GM18867 (cell line): ENCODE measurements at regions not wholly inside any gene's neighbourhood (a gene's known extent, or its start where the extent isn't known, plus 50 kb on each side); places are given as distances from the start of the nearest gene placed in this dataset.
"Not testable (repeated sequence)": the region's sequence is repeated elsewhere in the genome, so short reads cannot be mapped to it uniquely, and the experiment has no call there.

Source experiments
- ATAC-seq: cut with Tn5 transposase; IDR thresholded peaks from one replicate; pipeline ENCODE4 v1.9.1; 2021; ENCODE audit warnings: mild to moderate bottlenecking, moderate library complexity; ENCODE audit not compliant: unreplicated experiment

DNA sequence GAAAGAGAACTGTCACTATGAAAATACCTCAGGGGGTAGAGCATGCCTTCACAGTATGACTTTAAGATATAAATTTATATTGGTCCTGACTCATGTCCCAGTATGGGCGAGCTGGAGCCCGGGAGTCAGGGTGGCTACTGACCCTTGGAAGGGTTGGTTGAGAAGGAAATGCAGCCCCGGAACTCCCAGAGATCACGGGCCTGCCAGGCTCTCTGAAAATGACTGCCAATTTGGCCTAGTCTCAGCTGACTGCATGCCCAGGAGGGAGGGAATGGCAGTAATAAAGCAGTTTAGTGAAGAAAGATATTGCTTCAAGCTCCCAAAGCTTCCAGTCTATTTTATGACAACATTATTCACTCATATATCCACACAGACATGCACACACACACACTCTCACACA is 299.0 kb downstream of the NR2F2 start:
- no peak for ATAC-seq

DNA sequence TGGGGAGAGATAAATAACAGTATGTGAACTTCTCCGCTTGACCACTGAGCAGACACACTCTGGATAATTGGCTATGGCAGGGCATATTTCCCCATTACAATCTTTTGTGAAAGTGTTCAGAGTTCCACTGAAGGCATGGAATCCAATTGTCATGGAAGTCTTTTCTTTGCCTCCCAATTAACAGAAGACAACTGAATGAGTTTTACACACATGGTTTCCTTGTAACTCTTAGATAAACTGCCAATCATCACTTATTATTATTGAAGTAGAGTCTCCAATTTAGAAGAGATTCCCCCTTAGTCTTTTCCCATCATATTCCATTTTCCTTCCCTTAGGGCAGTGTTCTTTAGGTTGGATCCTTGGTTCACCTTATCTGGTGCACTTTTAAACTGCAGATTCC is 308.3 kb downstream of the NR2F2 start:
- ATAC-seq, result no peak

DNA sequence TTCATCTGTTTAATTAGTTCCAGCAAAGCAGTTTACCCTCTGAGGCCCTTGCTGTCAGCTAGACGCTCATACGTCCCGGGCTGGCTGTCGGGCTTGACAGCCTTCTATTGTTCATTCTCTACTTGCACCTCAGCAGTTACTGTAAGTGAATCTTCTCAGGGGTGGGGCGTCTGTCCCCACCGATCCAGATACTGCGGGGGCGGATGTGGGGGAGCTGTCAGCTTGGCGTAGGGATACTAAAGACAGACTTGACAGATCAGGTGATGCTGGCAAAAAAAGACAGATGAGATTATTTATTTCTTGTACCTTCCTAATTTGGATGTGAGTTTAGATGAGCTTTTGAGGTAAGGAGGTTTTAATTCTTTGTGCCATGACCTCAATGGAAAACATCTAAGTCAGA is 315.3 kb downstream of the NR2F2 start:
- ATAC-seq, result no peak

DNA sequence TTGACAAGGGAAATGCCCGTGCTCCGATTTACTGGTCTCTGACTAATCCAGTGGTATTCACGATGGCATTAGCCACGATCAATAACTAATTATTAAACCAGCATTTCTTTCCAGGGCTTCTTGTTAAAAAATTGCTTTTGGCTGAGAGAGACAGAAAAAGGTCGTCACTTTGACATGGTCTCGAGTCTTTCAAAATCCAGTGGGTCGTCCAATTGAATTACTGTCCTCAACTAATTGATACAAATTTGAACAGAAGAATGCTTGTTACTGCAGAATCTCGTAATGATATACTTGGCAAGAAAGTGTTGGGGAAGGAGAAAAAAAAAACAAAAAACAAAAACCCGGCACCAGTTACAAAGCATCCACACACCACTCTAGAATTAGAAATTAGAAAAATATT is 318.4 kb downstream of the NR2F2 start:
- no peak for ATAC-seq

DNA sequence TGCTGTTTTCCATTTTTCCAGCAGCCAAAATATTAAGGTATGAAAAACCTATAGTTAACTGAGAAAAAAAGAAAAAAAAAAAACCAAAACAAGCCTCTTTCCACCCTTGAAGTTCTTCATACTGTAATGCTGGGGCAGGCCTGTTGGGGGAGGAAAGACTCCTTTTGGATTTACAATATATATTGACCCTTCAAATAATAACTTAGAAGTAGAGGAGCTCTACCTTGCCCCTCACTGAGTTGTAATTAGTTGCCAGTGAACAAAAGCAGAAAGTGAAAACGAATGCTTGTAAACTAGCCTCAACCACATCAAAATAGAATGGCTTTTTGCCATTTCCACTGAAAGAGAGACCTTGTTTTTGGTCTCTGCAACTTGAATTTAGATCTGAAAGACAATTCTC is 326.6 kb downstream of the NR2F2 start:
- no peak for ATAC-seq

DNA sequence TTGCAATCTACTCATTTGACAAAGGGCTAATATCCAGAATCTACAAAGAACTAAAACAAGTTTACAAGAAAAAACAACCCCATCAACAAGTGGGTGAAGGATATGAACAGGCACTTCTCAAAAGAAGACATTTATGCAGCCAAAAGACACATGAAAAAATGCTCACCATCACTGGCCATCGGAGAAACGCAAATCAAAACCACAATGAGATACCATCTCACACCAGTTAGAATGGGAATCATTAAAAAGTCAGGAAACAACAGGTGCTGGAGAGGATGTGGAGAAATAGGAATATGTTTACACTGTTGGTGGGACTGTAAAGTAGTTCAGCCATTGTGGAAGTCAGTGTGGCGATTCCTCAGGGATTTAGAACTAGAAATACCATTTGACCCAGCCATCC is 336.5 kb downstream of the NR2F2 start:
- not testable (repeated sequence) for ATAC-seq

DNA sequence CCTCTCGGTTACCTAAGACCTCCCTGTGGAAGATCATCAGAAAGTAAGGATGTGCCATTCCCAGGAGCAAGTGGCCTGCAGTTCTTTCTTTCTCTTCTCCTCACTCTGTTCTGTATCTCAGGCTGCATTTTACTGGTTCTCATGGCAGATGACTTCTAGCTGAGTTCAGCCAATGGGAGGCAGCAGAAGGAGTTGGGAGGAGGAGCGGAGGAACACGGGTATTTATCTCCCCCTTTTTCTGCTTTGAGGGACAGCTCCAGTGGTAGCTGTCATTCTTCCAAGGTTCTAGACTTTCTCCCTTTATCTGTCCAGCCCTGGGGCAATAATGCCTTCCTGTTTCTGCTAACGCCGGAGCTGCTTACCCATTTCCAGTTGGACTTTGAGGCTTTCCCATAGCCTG is 339.9 kb downstream of the NR2F2 start:
- no peak for ATAC-seq

DNA sequence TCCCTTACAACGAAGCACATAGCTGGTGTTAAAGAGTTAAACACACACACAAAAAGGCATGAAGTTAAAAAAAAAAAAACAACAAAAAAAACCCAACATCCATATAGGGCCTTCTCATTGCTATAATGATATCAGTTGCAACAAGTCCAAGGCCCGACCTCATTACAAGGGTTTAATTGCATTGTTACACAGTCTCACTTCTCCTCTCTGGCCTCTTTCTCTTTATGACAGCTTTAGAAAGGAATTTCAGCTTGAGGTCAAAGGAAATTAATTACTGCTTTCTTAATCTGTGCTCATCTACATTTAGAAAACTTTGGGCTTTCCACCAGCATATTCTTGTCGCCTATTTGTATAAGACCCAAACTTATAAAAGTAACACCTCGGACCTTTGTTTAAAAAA is 342.1 kb downstream of the NR2F2 start:
- ATAC-seq, result no peak

DNA sequence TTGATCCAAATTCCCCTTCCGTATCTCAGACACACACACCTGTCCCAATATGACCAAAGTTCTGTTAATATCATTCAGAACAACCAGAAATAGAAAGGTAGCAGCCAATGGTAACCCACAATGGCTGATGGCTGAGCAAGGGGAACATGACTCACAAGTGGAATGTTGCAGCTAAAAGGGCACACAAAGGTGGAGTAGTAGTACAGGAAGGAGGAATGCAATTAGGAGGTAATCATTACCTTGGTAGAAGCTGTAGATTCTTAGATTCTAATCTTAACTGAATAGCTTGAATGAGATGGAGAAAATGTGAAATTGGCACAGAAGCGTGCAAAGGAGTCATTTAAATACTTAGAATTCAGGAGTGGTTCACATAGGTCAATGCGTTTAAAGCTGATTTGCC is 347.9 kb downstream of the NR2F2 start:
- ATAC-seq, result no peak

DNA sequence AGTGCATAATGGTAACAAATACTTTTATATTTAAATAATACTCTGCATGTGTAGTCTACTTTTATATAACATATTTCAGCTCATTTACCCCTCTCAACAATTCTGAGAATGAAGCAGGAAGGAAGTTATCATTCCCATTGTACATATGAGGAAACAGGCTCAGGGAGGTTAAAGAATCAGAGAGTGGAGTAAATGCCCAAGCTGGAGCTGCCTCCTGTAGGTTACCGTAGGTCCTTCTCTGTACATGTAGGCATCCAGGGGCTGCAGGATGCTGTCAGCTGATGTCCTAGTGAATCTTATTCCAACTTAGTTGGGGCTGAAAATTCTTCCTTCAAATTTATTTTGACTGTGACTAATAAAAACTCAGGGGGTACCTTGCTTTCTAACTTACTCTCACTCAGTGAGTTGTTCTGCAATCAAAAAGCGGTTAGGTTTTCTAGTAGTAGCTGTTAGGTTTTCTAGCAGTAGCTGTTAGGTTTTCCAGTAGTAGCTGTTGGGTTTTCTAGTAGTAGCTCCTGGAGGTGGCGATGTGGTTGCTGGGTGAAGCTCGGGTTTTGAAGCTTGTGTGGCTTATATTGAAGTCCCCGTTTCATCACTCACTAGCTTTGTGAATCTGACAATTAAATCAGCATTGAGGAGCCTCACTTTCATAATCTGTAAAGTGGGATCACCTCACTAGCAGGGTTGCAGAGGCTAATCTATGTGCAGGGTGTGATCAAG is 357.0 kb downstream of the NR2F2 start:
- no peak for ATAC-seq

DNA sequence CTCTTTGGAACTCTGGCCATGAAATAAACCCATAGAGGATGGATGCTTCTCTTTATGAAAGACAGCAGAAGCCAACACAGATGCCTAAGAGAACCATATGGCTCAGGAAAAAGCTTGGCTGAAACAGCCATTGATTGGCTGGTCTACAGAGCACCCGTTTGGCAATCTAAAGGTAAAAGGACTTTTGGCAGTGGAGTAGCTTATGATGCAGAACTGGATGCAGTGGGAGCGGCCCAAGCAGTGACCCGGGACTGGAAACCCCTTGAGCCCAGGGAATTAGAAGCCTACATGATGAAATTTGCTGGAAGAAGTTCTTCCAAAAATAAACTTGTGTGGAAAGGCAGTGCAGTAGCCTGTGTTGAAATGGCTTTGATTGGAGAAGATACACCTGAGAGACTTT is 360.2 kb downstream of the NR2F2 start:
- ATAC-seq, result no peak

DNA sequence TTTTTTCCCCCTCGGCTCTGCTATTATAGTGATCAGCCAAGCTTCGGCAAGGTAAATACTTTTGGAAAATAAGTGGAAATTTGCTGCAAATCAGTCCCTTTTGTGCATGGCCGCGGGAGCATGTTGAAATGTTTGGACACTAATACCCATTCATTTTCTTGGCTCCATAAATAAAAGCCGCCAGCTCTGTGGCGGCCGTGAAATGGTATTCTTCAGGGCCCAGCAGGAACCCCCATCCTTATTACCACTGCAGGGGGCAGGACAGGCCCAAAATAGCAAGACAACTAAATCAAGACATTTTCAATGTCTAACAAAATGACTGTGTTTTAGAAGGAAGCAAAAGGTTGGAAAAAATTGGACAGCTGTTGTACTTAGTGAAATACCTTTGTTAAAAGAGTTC is 362.3 kb downstream of the NR2F2 start:
- ATAC-seq, result no peak

DNA sequence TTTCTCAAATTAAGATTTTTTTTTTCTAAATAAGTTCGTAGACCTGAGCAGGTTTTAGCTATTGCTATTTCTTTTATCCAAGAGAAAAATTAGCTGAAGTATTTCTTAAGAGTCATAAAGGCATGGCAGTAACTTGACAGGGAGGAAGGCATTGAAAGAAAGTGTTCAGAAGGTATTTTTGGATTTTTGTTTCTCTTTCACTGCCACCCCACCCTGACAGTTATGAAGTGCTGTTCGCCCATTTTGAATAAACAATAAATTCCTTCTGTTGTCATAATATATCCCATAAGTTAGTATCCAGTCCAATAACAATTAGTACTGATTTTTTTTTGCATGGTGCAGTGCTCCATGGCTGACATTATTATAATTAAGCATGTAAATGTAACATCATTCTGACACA is 363.0 kb downstream of the NR2F2 start:
- no peak for ATAC-seq

DNA sequence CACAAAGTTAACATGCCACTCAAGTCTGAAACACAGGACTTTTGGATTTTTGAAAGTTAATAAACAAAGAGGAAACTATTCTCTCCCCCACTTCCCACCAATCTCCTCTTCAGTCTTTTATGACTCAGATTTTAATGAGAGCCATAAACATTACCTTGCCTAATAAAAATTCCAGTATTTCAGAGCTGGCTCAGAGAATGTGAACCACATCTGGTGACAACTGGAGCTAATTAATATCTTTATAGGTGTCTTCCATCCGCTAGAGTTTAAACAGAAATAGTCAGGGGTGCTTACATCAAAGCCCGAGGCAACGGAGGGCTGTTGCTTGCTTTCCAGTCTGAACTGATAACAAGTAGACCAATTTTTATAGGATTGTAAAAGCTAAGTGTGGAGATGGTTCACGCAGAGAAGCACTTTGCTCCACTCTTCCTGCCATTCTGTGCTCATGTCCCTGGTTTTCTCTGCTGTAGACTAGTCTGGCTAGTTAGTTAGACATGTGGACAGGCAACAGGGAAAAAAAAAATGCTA is 363.6 kb downstream of the NR2F2 start:
- ATAC-seq, result no peak

DNA sequence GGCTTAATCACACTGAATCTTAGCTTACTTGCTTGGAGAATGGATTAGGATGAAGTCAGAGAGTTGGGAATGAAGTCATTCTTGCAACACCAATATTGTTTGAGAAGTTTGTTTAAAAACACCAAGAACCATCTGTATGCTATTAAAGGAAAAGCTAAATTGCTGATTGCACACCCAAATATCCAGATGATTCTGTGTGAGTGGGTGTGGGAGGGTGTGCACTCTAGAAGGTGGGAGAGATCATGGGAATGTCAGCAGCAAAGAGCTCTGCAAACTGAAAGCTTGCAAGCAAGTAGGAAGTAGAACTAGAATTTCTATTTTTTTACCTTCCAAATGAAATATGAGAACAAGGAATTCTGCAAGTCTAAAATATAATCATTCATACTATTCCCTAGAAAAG is 364.9 kb downstream of the NR2F2 start:
- no peak for ATAC-seq

DNA sequence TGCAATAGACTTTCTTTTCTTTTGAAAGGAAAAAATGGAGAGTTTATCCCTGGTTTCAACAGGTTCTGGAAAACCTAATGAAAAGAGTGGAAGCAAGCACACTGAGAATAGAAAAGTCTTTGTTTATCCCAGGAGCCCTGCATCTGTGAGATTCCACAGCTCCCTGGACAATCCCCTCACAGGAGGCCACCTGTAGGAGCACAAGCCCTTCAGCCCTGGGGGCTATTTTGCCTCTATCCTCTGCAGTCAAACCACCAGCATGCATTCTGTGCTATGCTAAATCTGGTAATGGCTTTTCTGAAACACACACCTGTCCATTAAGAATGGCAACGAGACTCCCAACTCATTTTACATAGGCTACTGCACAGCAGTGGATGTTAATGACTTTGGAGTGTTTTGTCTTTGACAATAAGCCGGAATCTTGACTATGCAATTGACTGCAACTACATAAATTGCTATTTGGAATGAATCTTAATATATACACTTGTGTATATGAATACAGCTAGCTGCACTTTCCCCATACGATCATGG is 369.4 kb downstream of the NR2F2 start:
- no peak for ATAC-seq

DNA sequence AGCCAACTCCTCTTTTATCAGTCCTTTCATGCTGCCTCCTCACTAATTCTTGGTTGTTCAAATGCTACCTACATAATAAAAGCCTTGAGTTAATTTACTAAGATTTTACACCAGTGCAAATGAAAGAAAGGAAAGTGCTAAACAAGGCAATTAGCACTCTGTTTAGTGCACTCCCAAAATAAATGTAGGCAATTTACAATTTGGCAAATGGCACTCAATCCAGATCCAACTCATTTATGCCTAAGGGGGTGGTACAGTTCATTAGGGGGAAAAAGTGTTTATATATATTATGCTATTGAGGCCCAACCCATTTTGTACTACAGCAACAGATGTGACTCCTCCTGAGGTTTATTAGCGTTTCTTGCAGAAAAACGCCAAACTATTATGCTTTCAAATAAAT is 370.1 kb downstream of the NR2F2 start:
- no peak for ATAC-seq

DNA sequence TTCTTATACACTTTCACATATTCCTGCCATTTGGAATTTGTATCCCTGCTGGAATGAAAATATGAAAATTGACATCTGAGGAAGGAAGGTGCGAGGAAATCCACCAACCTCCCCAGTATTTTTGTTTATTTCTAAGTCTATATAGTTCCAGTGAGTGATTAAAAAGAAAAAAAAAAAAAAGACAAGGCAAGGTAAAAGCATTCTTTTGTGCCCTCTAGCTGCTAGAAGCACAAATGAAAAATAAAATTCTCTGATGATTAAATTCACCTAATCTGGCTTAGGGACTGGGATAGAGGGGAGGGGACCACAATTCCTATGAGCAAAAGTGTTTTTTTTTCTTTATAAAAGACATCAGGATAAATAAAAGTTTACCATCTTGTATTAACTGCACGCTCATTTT is 370.9 kb downstream of the NR2F2 start:
- ATAC-seq, result no peak

DNA sequence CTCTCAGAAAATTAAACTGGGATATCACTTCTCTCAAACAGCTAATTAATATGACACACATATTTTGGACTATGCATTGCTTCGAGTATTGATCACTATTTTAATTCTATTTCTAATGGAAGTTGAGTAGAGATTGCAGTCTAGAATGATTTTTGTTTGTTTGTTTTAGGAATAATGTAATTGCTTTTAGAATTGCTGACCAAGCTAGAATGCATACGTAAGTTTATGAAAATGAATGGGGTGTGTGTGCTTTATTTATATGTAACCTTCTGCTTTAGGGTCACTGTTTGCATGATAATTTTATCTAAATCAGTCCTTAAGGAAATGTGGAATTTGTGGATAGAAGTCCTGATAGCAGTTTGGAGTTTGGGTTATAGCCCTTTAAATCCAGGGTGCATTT is 371.4 kb downstream of the NR2F2 start:
- no peak for ATAC-seq

DNA sequence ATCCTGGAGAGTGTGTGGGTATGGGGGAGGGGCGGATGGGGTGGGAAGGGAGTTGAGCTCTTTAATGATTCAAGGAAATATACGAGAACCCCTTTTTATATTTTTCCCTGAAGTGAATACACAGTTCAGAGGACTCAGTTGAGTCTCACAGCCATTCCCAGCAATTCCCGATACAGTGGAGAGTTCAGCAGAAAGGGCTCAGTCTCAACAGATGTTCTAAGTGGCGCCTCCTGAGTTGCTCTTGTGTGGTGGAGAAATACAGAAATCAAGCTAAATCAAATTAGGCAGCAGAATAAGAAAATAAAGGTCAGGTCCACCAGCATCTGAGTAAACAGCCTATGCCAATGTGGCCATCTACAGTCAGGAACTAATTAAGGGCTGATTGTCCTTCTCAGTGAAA is 372.1 kb downstream of the NR2F2 start:
- no peak for ATAC-seq

DNA sequence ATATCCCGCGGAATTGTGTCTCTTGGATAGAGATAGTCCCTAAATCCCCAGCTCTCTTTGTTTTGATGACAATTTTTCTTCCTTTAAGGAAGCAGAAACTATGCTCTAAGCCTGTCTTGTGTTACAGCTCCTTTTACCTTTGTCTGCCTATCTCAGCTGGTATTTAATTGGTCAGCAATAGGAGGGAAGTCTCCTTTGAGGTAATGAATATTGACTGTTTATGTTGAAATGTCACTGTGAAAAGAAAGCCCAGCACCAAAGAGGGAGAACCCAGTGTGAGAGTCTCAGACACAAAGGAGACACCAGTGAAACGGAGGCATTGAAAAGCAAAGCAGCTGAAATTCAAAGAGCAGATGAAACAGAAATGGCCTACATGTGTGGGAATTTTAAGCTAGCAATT is 372.6 kb downstream of the NR2F2 start:
- no peak for ATAC-seq

DNA sequence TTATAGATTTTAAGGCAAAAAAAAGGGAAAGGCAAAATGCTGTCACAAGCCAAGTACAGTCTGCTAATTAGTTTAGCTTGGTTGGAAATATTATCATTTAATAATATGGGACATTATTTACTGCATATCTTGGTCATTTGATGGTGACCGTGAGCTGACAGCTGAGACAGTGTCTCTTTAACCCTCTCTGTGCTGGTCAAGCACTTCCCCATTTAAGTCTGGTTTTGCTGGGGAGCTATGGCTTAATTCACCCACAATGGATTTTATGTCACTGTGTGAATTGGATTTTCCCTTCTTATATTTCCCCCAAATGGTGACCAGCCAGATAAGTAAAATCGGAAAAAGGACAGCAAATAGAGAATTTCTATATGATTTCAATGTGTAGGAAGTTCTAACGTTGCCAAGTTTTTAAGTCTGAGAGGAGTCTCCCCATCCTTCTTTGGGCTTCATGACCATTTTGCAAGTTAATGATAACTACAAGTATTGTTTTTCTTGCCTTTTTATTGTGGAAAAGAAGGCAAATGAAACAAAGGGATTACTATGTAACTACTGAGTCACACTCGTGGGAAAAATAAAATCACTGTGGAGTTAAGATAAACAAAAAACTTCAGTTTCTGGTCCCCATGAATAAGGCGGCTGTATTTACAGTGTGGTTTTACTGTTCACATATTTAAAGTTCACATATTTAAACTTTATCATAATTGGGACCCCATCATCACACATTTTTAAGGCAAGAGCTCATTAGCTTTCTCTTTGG is 373.5 kb downstream of the NR2F2 start:
- no peak for ATAC-seq
